IMR-90 (cell line): ENCODE measurements at regions not wholly inside any gene's neighbourhood (a gene's known extent, or its start where the extent isn't known, plus 50 kb on each side); places are given as distances from the start of the nearest gene placed in this dataset.

Experiments used
- TF ChIP-seq, protein P1 (sequence below): conservative IDR thresholded peaks from 2 replicates; pipeline ENCODE4 v1.5.1; 2012; ENCODE audit warnings: mild to moderate bottlenecking, low read depth, low read length, improper control_type of control experiment
- TF ChIP-seq, protein P2 (sequence below): fragments of 150-350 bp; IDR thresholded peaks from 2 replicates; pipeline ENCODE4 v1.6.1; 2016; ENCODE audit warnings: low read depth, mild to moderate bottlenecking, low read length, moderate library complexity, borderline replicate concordance

DNA sequence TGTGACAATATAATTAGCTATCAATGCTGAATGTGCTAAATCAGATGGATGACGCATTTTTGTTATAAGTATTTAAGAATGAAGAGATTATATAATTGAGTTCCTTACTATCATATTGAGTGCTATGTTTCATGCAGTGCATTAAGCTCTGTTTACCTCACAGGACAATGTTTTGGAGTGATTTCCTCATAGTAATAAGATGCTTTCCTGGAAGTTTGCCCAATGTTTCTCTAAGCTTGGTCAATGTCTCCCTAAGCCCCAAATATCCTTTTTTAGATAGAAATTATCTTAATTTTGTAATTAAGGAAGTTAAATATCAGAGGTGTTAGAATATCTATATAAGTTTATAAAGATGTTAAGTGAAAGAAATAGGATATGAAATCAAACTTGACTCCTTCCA, 489.6 kb downstream of the MMUT start:
- TF ChIP-seq, protein P1, sequence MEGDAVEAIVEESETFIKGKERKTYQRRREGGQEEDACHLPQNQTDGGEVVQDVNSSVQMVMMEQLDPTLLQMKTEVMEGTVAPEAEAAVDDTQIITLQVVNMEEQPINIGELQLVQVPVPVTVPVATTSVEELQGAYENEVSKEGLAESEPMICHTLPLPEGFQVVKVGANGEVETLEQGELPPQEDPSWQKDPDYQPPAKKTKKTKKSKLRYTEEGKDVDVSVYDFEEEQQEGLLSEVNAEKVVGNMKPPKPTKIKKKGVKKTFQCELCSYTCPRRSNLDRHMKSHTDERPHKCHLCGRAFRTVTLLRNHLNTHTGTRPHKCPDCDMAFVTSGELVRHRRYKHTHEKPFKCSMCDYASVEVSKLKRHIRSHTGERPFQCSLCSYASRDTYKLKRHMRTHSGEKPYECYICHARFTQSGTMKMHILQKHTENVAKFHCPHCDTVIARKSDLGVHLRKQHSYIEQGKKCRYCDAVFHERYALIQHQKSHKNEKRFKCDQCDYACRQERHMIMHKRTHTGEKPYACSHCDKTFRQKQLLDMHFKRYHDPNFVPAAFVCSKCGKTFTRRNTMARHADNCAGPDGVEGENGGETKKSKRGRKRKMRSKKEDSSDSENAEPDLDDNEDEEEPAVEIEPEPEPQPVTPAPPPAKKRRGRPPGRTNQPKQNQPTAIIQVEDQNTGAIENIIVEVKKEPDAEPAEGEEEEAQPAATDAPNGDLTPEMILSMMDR: no peak
- TF ChIP-seq, protein P2, sequence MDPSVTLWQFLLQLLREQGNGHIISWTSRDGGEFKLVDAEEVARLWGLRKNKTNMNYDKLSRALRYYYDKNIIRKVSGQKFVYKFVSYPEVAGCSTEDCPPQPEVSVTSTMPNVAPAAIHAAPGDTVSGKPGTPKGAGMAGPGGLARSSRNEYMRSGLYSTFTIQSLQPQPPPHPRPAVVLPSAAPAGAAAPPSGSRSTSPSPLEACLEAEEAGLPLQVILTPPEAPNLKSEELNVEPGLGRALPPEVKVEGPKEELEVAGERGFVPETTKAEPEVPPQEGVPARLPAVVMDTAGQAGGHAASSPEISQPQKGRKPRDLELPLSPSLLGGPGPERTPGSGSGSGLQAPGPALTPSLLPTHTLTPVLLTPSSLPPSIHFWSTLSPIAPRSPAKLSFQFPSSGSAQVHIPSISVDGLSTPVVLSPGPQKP: no peak
